ENCODE measurements at regions not wholly inside any gene's neighbourhood (a gene's known extent, or its start where the extent isn't known, plus 50 kb on each side); places are given as distances from the start of the nearest gene placed in this dataset.
"Not testable (repeated sequence)": the region's sequence is repeated elsewhere in the genome, so short reads cannot be mapped to it uniquely, and the experiment has no call there.

DNA sequence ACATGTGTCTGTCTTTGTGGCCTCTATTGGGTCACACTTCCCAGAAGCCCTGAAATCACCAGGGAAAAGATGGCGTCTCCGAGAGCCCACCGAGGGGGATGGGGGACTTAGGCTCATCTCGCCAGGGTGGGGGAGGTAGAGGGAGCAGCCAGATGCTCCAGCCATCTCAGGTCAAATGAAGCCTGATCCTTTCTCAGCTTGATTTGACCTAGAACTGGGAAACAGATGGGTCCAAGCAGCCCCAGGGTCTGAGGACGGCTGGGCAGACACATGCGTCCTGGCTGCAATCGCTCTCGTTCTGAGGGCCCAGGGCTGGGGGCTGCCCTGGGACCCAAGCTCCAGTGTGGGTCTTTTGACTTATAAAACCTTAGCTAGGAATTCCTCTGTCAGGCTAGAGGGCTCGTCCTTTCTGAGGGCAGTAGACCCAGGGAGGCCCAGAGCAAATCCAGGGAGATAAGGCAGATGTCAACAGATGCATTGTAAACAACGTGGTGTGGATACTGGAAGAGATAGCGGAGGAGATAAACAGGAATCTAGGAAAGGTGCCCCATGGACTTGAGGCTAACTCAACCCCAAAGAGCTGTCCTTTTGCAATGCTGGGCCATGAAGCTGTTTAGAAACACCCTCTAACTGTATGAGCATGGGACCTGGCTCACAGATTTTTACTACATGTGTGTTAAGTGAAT, 127.7 kb downstream of the MYCN start:
- Mint-ChIP-seq H3K9me3 (peaks cover 16% of the 10 kb centered on the region), H3K27me3 (no peaks in the 10 kb centered on the region), H3K4me1 (ENCODE audit: low read depth) (no peaks in the 10 kb centered on the region), H3K36me3 (ENCODE audit: low read depth) (no peaks in the 10 kb centered on the region), H3K4me3 (no peak overlapping the region), H3K27ac (no peak overlapping the region)
- intact Hi-C loops (cut with micrococcal nuclease), result no loop called here

DNA sequence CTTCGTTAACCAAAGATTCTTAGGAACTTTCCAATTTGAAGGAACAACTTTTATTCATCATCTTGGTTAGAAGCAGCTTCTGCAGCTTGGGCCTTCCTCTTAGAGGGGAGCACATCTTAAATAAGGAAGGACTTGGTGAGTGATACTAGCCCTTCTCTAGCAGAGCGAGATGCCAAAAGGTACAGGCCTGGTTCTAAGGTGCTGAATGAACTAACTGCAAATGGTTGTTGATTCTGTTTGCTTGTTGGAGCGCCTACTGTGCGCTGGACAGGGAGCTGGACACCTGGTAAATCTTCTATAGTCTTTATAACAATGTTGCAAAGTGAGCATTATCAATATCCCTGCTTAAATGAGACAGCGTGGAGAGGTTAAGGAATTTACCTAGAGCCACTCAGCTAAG, 127.1 kb downstream of the MYCN start:
- Mint-ChIP-seq H3K36me3 (ENCODE audit: low read depth) (no peaks in the 10 kb centered on the region), H3K9me3 (peaks cover 21% of the 10 kb centered on the region), H3K4me3 (no peak overlapping the region), H3K27me3 (no peaks in the 10 kb centered on the region), H3K27ac (no peak overlapping the region), H3K4me1 (ENCODE audit: low read depth) (no peaks in the 10 kb centered on the region)
- intact Hi-C loops (cut with micrococcal nuclease), result no loop called here

DNA sequence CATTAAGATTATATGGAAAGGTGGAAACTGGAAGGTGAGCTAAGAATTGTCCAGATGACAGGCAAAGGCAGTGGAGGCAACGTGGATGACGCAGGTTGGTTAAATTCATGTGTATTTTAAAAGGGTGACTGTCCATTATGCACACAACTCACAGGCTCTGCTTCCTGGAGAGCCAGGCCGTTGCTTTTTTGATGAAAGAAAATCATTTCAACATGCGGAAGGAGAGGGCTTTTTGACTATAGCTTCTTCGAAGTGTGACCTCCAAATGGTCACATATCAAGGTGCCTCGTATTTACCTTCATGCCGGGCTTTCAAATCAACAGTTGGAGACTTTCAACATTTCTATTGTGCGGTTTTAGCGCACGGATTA, 126.7 kb downstream of the MYCN start:
- intact Hi-C loops (cut with micrococcal nuclease), result no loop called here
- H3K4me3 Mint-ChIP-seq, result no peak overlapping the region
- no peak overlapping the region for H3K27ac Mint-ChIP-seq
- H3K36me3 Mint-ChIP-seq (ENCODE audit: low read depth), result no peaks in the 10 kb centered on the region
- H3K27me3 Mint-ChIP-seq, result no peaks in the 10 kb centered on the region
- H3K9me3 Mint-ChIP-seq, result peaks cover 21% of the 10 kb centered on the region
- H3K4me1 Mint-ChIP-seq (ENCODE audit: low read depth), result no peaks in the 10 kb centered on the region

DNA sequence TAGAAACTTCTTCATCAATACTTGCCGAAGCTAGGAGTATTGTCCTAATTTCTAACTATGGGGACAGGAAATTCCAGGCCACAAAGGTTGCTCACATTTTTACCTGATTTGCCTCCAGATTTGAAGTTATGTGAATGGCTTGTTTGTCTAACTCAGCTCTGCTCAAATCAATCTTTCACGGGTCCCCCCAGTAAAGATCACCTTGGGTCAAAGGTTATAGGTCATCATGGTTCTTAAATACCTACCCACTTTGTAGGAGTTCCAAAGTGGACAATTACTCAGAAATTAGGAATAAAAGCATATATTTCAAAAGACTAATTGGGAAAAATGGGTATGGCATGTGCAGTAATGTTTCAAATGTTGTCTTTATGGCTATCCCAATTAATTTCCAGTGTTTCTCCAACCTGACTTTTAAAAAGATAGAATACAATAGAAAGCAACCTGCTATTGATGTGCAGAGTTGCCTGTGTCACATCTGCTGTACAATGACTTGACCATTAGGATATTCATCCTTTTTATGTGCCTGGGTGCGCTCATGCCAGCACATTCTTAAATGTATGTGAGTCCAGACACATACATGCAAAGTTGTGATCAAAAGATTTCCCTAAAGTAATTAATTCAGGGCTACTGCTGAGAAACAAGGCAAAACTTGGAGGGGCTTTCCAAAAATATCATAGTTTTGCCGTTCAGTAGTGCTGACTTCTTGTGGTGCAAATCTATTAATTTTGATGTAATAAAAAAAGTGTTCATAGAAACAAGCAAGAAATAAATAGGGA, 126.1 kb downstream of the MYCN start:
- Mint-ChIP-seq H3K27me3 (no peaks in the 10 kb centered on the region), H3K27ac (no peak overlapping the region), H3K4me3 (no peak overlapping the region), H3K36me3 (ENCODE audit: low read depth) (no peaks in the 10 kb centered on the region), H3K4me1 (ENCODE audit: low read depth) (no peaks in the 10 kb centered on the region), H3K9me3 (peaks cover 21% of the 10 kb centered on the region)
- intact Hi-C loops (cut with micrococcal nuclease), result no loop called here

DNA sequence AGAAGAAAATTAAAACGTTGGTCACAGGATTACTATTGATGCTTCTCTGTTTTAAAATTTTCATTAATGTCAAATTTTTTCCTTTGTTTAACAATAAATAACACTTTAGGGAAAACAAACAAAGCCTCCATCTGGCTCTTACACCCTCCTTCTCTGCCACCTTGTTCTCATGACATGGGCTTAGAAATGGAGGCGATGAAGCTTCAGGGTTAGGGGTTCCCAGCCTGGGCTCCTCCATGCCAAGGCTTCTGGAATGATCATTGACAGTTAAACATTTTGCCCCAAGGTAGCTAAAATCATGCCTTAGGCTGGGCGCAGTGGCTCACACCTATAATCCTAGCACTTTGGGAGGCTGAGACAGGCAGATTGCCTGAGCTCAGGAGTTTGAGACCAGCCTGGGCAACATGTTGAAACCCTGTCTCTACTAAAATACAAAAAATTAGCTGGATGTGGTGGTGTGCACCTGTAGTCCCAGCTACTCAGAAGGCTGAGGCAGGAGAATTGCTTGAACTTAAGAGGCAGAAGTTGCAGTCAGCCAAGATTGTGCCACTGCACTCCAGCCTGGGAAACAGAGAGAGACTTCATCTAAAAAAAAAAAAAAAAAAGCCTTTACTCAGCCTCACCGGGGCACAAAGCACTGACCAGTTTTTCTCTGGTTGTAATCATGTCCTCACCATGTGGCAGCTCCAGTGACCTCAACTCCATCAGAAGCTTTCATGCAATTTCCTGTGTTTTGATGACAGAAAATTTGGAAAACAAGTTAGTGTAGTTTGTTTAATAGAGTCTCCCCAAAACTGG, 125.1 kb downstream of the MYCN start:
- intact Hi-C loops (cut with micrococcal nuclease); H3K4me3 Mint-ChIP-seq; H3K4me1 Mint-ChIP-seq (ENCODE audit: low read depth); H3K27ac Mint-ChIP-seq; H3K27me3 Mint-ChIP-seq; H3K36me3 Mint-ChIP-seq (ENCODE audit: low read depth): not testable (repeated sequence)
- peaks cover 21% of the 10 kb centered on the region for H3K9me3 Mint-ChIP-seq

DNA sequence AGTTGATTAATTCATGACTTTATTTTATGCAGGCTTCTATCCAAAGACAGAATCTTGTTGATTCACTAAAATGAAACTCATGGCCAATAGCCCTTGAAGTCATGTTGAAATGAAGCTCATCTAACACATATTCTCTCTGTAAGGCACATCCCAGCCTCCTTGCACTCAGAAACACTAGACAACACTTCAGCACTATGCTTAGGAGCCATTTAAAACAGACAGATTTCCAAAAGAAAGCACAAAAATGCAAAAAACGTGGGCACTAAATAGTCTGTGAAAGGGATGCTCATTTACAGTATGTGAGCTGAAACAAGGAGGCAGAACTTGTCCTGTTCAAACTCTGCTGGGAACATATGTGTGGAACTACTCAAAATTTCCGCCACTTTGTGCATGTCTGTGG, 124.4 kb downstream of the MYCN start:
- H3K4me1 Mint-ChIP-seq (ENCODE audit: low read depth), result no peaks in the 10 kb centered on the region
- intact Hi-C loops (cut with micrococcal nuclease), result no loop called here
- H3K27ac Mint-ChIP-seq, result no peak overlapping the region
- no peaks in the 10 kb centered on the region for H3K36me3 Mint-ChIP-seq (ENCODE audit: low read depth)
- no peaks in the 10 kb centered on the region for H3K27me3 Mint-ChIP-seq
- peaks cover 21% of the 10 kb centered on the region for H3K9me3 Mint-ChIP-seq
- H3K4me3 Mint-ChIP-seq, result no peak overlapping the region

DNA sequence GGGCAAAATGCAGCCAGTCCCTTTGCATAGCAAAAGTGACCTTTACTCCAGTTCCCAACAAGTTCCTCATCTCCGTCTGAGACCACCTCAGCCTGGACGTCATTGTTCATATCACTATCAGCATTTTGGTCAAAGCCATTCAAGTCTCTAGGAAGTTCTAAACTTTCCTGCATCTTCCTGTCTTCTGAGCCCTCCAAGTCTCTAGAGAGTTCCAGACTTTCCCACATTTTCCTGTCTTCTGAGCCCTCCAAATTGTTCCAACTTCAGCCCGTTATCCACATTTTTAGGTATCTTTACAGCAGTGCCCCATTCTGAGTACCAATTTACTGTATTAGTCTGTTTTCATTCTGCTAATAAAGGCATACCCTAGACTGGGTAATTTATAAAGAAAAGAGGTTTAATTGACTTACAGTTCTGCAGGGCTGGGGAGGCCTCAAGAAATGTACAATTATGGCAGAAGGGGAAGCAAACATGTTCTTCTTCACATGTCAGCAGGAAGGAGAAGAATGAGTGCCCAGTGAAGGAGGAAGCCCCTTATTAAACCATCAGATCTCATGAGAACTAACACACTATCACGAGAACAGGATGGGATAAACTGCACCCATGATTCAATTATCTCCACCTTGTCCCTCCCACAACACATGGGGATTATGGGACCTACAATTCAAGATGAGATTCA, 123.7 kb downstream of the MYCN start:
- H3K4me1 Mint-ChIP-seq (ENCODE audit: low read depth), result no peaks in the 10 kb centered on the region
- no peak overlapping the region for H3K27ac Mint-ChIP-seq
- H3K4me3 Mint-ChIP-seq, result no peak overlapping the region
- H3K36me3 Mint-ChIP-seq (ENCODE audit: low read depth), result no peaks in the 10 kb centered on the region
- H3K27me3 Mint-ChIP-seq, result no peaks in the 10 kb centered on the region
- peaks cover 21% of the 10 kb centered on the region for H3K9me3 Mint-ChIP-seq
- intact Hi-C loops (cut with micrococcal nuclease), result no loop called here

DNA sequence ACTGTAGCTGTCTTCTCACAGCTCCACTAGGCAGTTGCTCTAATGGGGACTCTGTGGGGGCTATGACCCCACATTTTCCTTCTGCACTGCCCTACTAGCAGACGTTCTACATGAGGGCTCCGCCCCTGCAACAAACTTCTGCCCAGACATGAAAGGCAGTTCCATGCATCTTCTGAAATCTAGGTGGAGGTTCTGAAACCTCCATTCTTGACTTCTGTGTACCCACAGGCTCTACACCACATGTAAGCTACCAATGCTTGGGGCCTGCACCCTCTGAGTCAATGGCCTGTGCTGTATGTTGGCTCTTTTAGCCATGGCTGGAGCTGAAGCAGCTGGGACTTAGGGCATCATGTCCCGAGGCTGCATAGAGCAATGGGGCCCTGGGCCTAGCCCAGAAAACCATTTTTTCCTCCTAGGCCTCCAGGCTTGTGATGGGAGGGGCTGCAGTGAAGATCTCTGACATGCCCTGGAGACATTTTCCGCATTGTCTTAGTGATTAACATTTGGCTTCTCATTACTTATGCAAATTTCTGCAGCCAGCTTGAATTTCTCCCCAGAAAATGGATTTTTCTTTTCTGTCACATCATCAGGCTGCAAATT, 123.0 kb downstream of the MYCN start:
- no peaks in the 10 kb centered on the region for H3K27me3 Mint-ChIP-seq
- no peak overlapping the region for H3K27ac Mint-ChIP-seq
- intact Hi-C loops (cut with micrococcal nuclease), result no loop called here
- no peaks in the 10 kb centered on the region for H3K4me1 Mint-ChIP-seq (ENCODE audit: low read depth)
- peaks cover 21% of the 10 kb centered on the region for H3K9me3 Mint-ChIP-seq
- no peaks in the 10 kb centered on the region for H3K36me3 Mint-ChIP-seq (ENCODE audit: low read depth)
- H3K4me3 Mint-ChIP-seq, result no peak overlapping the region

DNA sequence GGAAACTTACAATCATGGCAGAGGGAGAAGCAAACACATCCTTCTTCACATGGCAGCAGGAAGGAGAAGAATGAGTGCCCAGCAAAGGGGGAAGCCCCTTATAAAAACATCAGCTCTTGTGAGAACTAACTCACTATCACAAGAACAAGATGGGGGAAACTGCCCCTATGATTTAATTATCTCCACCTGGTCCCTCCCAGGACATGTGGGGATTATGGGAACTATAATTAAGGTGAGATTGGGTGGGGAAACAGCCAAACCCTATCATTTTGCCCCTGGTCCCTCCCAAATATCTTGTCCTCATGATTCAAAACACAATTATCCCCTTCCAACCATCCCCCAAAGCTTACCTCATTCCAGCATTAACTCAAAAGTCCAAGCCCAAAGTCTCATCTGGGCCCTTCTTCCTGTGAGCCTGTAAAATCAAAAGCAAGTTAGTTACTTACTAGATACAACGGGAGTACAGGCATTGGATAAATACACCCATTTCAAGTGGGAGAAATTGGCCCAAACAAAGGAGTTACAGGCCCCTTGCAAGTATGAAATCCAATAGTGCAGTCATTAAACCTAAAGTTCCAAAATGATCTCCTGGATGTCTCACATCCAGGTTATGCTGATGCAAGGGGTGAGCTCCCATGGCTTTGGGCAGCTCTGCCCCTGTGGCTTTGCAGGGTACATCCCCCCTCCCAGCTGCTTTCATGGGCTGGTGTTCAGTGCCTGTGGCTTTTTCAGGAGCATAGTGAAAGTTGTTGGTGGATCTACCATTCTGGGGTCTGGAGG, 122.3 kb downstream of the MYCN start:
- intact Hi-C loops (cut with micrococcal nuclease), result no loop called here
- H3K4me1 Mint-ChIP-seq (ENCODE audit: low read depth), result no peaks in the 10 kb centered on the region
- H3K27me3 Mint-ChIP-seq, result no peaks in the 10 kb centered on the region
- H3K4me3 Mint-ChIP-seq, result no peak overlapping the region
- H3K27ac Mint-ChIP-seq, result no peak overlapping the region
- peaks cover 21% of the 10 kb centered on the region for H3K9me3 Mint-ChIP-seq
- no peaks in the 10 kb centered on the region for H3K36me3 Mint-ChIP-seq (ENCODE audit: low read depth)

DNA sequence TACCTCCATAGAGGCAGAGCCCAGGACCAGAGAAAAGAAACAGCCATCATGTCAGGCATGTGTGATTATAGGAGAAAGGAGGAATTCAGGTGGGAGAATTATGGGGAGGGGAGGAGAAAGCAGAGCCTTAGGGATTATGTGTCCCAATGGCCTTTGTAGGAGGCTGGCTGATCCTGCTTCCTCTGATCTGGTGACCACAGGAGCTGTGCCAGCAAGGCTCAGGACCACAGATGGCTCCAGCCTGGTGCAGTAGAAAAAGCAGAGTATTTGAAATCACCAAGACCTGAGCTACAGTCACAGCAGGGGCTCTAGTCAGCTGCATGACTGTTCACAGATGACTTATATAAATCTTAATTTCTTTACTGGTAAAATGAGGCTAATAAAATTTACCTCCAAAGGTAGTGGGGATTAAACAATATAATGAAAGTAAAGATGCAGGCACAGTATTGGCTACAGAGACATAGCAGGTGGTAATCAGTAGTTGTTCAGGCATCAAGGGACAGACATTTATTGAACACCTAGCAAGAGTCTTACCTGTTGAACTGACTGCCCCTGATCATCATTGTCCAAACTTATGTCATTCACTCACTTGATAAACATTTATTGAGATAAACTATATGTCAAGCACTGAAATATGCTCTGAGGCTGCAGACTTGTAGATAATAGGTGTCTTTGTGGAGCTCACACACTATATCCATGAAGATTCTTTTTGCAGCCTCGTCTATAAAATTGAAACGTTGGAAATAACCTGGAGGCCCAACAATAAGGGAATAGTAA, 121.3 kb downstream of the MYCN start:
- peaks cover 21% of the 10 kb centered on the region for H3K9me3 Mint-ChIP-seq

DNA sequence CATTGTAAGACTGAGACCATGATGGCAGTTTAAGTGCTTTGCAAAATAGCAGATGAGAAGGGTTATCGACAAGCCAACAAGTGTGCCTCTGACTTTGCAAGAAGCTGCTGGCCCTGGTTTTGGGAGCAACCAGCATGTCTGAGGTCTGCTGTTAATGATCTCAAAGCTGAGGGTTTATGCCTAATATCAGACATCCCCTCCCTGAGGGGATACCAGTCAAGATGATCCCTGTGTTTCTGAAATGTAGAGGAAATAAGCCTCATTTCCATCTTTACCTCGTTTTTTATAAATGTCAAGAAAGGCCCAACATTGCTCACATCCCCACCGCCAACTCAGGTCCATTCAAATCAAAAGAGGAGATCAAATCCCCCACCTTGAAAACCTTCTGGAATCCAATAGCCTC, 120.6 kb downstream of the MYCN start:
- Mint-ChIP-seq H3K27me3 (no peaks in the 10 kb centered on the region), H3K27ac (no peak overlapping the region), H3K9me3 (peaks cover 21% of the 10 kb centered on the region)

More for the DNA sequence above, 121.3 kb downstream of the MYCN start:
- H3K36me3 Mint-ChIP-seq (ENCODE audit: low read depth), result no peaks in the 10 kb centered on the region
- no peaks in the 10 kb centered on the region for H3K27me3 Mint-ChIP-seq
- no peak overlapping the region for H3K27ac Mint-ChIP-seq
- peaks cover 6% of the 10 kb centered on the region for H3K4me1 Mint-ChIP-seq (ENCODE audit: low read depth)
- no peak overlapping the region for H3K4me3 Mint-ChIP-seq
- intact Hi-C loops (cut with micrococcal nuclease), result no loop called here

DNA sequence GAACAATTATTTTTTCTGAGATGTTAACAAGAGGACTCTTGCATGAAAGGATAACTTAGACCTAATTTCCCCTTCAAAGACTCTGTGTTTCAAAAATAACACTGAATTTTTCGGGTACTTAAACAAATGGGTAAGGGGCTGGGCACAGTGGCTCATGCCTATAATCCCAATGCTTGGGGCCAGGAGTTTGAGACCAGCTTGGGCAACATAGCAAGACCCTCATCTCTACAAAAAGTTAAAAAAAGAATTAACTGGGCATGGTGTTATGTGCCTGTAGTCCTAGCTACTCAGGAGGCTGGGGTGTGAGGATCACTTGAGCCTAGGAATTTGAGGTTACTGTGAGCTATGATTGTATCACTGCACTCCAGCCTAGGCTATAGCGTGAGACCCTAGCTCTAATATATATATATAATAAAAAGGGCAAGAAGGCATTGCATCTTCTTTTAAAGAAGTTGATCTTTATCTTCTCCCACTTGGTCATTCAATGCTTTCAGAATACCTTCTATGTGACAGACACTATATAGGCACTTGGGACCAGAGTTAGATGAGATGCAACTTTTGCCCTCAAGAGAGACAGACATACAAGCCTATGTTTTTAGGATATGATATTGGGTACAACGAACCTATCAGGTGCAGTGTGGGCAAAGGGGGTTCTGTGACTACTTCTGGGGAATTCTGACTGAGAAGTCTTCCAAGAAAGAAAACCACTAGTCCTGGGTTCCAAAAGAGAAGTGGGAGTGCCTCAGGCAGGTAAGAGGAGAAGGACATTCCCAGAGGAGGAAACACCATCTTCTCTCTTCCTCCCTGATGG, 120.0 kb downstream of the MYCN start:
- Mint-ChIP-seq H3K27me3 (no peaks in the 10 kb centered on the region), H3K9me3 (peaks cover 21% of the 10 kb centered on the region), H3K4me1 (ENCODE audit: low read depth) (peaks cover 16% of the 10 kb centered on the region), H3K36me3 (ENCODE audit: low read depth) (no peaks in the 10 kb centered on the region), H3K27ac (no peak overlapping the region), H3K4me3 (no peak overlapping the region)
- intact Hi-C loops (cut with micrococcal nuclease), result no loop called here

More for the DNA sequence above, 120.6 kb downstream of the MYCN start:
- intact Hi-C loops (cut with micrococcal nuclease), result no loop called here
- Mint-ChIP-seq H3K4me3 (no peak overlapping the region), H3K36me3 (ENCODE audit: low read depth) (no peaks in the 10 kb centered on the region), H3K4me1 (ENCODE audit: low read depth) (peaks cover 13% of the 10 kb centered on the region)
